ENCODE measurements at regions not wholly inside any gene's neighbourhood (a gene's known extent, or its start where the extent isn't known, plus 50 kb on each side); places are given as distances from the start of the nearest gene placed in this dataset.

- intact Hi-C loops (cut with micrococcal nuclease; ENCODE audit: unreplicated experiment) (no loop called here), in situ Hi-C loops (cut with HindIII; ENCODE audit: extremely low pct_ligation_motif_present, low pct_unique_long_range_greater_than_20kb) (no loop called here)
- FAIRE-seq = no peak
- Histone ChIP-seq H3K9ac (ENCODE audit: insufficient read depth, low read depth, low read length) (no peak overlapping the region), H3K79me2 (ENCODE audit: insufficient read depth, low read length) (no peaks in the 10 kb centered on the region), H3K4me3 (replicated peaks in 1 of 3; ENCODE audit: insufficient read depth in 1 of 3, low read depth in 2 of 3, low read length in 3 of 3) (no peak overlapping the region), H3K27me3 (ENCODE audit: control insufficient read depth in 1 of 2, insufficient read depth in 2 of 2, low read length in 2 of 2) (no peaks in the 10 kb centered on the region), H3K27ac (ENCODE audit: extremely low read length, insufficient read depth, low read length) (no peak overlapping the region), H4K20me1 (ENCODE audit: insufficient read depth, low read length) (no peaks in the 10 kb centered on the region), H3K36me3 (replicated peaks in 1 of 2; ENCODE audit: control insufficient read depth in 1 of 2, insufficient read depth in 2 of 2, low read length in 2 of 2) (no peaks in the 10 kb centered on the region), H2AFZ (ENCODE audit: low read length) (no peak overlapping the region), H3K9me3 (ENCODE audit: low read length) (no peaks in the 10 kb centered on the region), H3K4me1 (ENCODE audit: insufficient read depth, low read length) (no peaks in the 10 kb centered on the region), H3K4me2 (ENCODE audit: low read depth, low read length) (no peak overlapping the region)
- TF ChIP-seq ETS1 (CRISPR knock-in tag; IDR thresholded peaks at IDR 0.05) = no peak
- WGBS (ENCODE audit: low lambda C conversion rate) = 21% methylated on average over 4 of the region's 4 CpGs
- ChIA-PET POLR2A (no interaction called here), CTCF (ENCODE audit: low intra/inter-chr PET ratio, low total read pairs) (no interaction called here)
- DNase-seq (ENCODE audit: low spot score) = no peak
- ATAC-seq = no peak
- no TSS peak for BruUV-seq (replicated peaks)
These were observed 582.3 kb downstream of the SLC4A3 start for GRCh38 chr2:220209751-220210150.

- Histone ChIP-seq H3K9ac (ENCODE audit: insufficient read depth, low read depth, low read length) (no peak overlapping the region), H3K9me3 (ENCODE audit: low read length) (no peaks in the 10 kb centered on the region), H3K4me3 (replicated peaks in 1 of 3; ENCODE audit: insufficient read depth in 1 of 3, low read depth in 2 of 3, low read length in 3 of 3) (no peak overlapping the region), H3K79me2 (ENCODE audit: insufficient read depth, low read length) (no peaks in the 10 kb centered on the region), H3K27me3 (ENCODE audit: control insufficient read depth in 1 of 2, insufficient read depth in 2 of 2, low read length in 2 of 2) (no peaks in the 10 kb centered on the region; a peak in 1 of 5 replicates), H3K36me3 (replicated peaks in 1 of 2; ENCODE audit: control insufficient read depth in 1 of 2, insufficient read depth in 2 of 2, low read length in 2 of 2) (no peaks in the 10 kb centered on the region), H3K4me1 (ENCODE audit: insufficient read depth, low read length) (no peaks in the 10 kb centered on the region), H3K27ac (ENCODE audit: extremely low read length, insufficient read depth, low read length) (no peak overlapping the region), H3K4me2 (ENCODE audit: low read depth, low read length) (no peak overlapping the region), H2AFZ (ENCODE audit: low read length) (no peak overlapping the region), H4K20me1 (ENCODE audit: insufficient read depth, low read length) (no peaks in the 10 kb centered on the region)
- intact Hi-C loops (cut with micrococcal nuclease; ENCODE audit: unreplicated experiment) = no loop called here
- no peak for ATAC-seq
- DNase-seq (ENCODE audit: low spot score) = no peak
- WGBS (ENCODE audit: low lambda C conversion rate) = 3% methylated on average over 5 of the region's 5 CpGs
- POLR2A ChIA-PET = no interaction called here
- no TSS peak for BruUV-seq (replicated peaks)
- TF ChIP-seq GTF3A (CRISPR knock-in tag; conservative IDR thresholded peaks at IDR 0.05) (no peak), STAG1 (CRISPR knock-in tag; IDR thresholded peaks at IDR 0.05) (no peak), ZNF710 (CRISPR knock-in tag; IDR thresholded peaks at IDR 0.05; ENCODE audit: borderline replicate concordance) (no peak), KLF16 (CRISPR knock-in tag; IDR thresholded peaks at IDR 0.05) (no peak), NFIC (IDR thresholded peaks at IDR 0.05; ENCODE audit: low read length) (no peak)
- in situ Hi-C loops (cut with HindIII; ENCODE audit: extremely low pct_ligation_motif_present, low pct_unique_long_range_greater_than_20kb) = no loop called here
- CTCF ChIA-PET (ENCODE audit: low intra/inter-chr PET ratio, low total read pairs) = no interaction called here
- FAIRE-seq = no peak
These were observed 585.1 kb downstream of the SLC4A3 start for GRCh38 chr2:220212296-220213080.
